T-cell (primary cell): ENCODE measurements at regions not wholly inside any gene's neighbourhood (a gene's known extent, or its start where the extent isn't known, plus 50 kb on each side); places are given as distances from the start of the nearest gene placed in this dataset.

Experiments
- ATAC-seq, 4 experiments: fragments of 200-7000 bp in 3 of 4; fragments of 150-1000 bp in 1 of 4; cut with Tn5 transposase; replicated peaks in 1 of 4; 1 replicate in 3 of 4; 2 replicates in 1 of 4; pipeline ENCODE4 v1.10.0; 2021; ENCODE audit warnings: moderate library complexity in 3 of 4, mild to moderate bottlenecking in 2 of 4, moderate number of reproducible peaks in 1 of 4
- CTCF ChIA-PET, 2 donors: fragments of 300-600 bp; sonication (Branson Sonifier 250); formaldehyde crosslinking; loops; one replicate each; lab custom pipeline; 2022; ENCODE audit warnings: antibody characterized with exemption in 2 of 2; lab: Charles Lee
- POLR2A ChIA-PET, 2 donors: fragments of 300-600 bp; sonication (Branson Sonifier 250); formaldehyde crosslinking; loops; one replicate each; lab custom pipeline; 2022; ENCODE audit warnings: antibody characterized with exemption in 2 of 2; lab: Charles Lee
- DNase-seq, 35 experiments: peaks; one replicate each; pipeline versions ENCODE4 v3.0.0 to v3.0.0-alpha.2; 2013 to 2023
- H3K27ac ChIP-seq: one replicate; pipeline ENCODE4 v1.5.1; 2013; ENCODE audit warnings: low read length
- H3K27me3 ChIP-seq, 2 experiments: replicated peaks in 1 of 2; 1 replicate in 1 of 2; 2 replicates in 1 of 2; pipeline versions ENCODE4 v1.6.1 to v1.7.0; 2013; ENCODE audit warnings: low read length in 1 of 2, mixed read lengths in 1 of 2; ENCODE audit not compliant: control insufficient read depth in 2 of 2, insufficient read depth in 2 of 2; ENCODE audit errors: extremely low read depth in 1 of 2
- H3K36me3 ChIP-seq, 2 donors: 1 replicate in 1 of 2; 2 replicates in 1 of 2; pipeline versions ENCODE4 v1.6.1 to v1.7.0; 2013; ENCODE audit warnings: low read length in 1 of 2; ENCODE audit not compliant: control insufficient read depth in 2 of 2, insufficient read depth in 1 of 2; ENCODE audit errors: extremely low read depth in 1 of 2
- H3K4me1 ChIP-seq, 2 experiments: 1 replicate in 1 of 2; 2 replicates in 1 of 2; pipeline versions ENCODE4 v1.6.1 to v1.7.0; 2013; ENCODE audit warnings: low read length in 2 of 2, mixed read lengths in 1 of 2; ENCODE audit not compliant: insufficient read depth in 2 of 2, control insufficient read depth in 1 of 2; ENCODE audit errors: extremely low read depth in 1 of 2
- H3K4me3 ChIP-seq, 2 donors: 1 replicate in 1 of 2; 2 replicates in 1 of 2; pipeline versions ENCODE4 v1.5.1 to v1.7.0; 2013; ENCODE audit warnings: mild to moderate bottlenecking in 2 of 2, low read length in 1 of 2, moderate library complexity in 1 of 2; ENCODE audit not compliant: control insufficient read depth in 1 of 2; ENCODE audit errors: extremely low read depth in 1 of 2
- H3K9me3 ChIP-seq: 2 replicates; pipeline ENCODE4 v1.7.0; 2013
- H3K27ac Mint-ChIP-seq, 2 donors: one replicate each; pipeline ENCODE4 v1.8.0; 2020 to 2021; ENCODE audit warnings: mild to moderate bottlenecking in 2 of 2, mixed read lengths in 2 of 2
- H3K27me3 Mint-ChIP-seq, 2 donors: one replicate each; pipeline ENCODE4 v1.8.0; 2021 to 2022; ENCODE audit warnings: mixed read lengths in 2 of 2
- H3K36me3 Mint-ChIP-seq: one replicate; pipeline ENCODE4 v1.8.0; 2021; ENCODE audit warnings: mixed read lengths
- H3K4me1 Mint-ChIP-seq, 3 donors: one replicate each; pipeline ENCODE4 v1.8.0; 2020 to 2022; ENCODE audit warnings: mixed read lengths in 3 of 3, mild to moderate bottlenecking in 1 of 3
- H3K4me3 Mint-ChIP-seq, 3 donors: one replicate each; pipeline ENCODE4 v1.8.0; 2020 to 2022; ENCODE audit warnings: mild to moderate bottlenecking in 3 of 3, mixed read lengths in 3 of 3, moderate library complexity in 3 of 3
- H3K9me3 Mint-ChIP-seq, 3 donors: one replicate each; pipeline ENCODE4 v1.8.0; 2020 to 2022; ENCODE audit warnings: mixed read lengths in 3 of 3
- WGBS: methylation state at CpG from one replicate; pipeline ENCODE4 v1.1.5; 2013; ENCODE audit warnings: missing lambda C conversion rate; ENCODE audit not compliant: insufficient coverage; 5-methylcytosine and 5-hydroxymethylcytosine counted together

- ChIA-PET POLR2A (no interaction called here), CTCF (no interaction called here)
- no CpG with 5 or more reads among the region's 3 CpGs for WGBS
- Mint-ChIP-seq H3K36me3 (no peaks in the 10 kb centered on the region), H3K27me3 (no peaks in the 10 kb centered on the region), H3K9me3 (peaks cover 0 to 8% (median 0%) of the 10 kb centered on the region in 3 donors), H3K27ac (no peak overlapping the region), H3K4me1 (no peaks in the 10 kb centered on the region), H3K4me3 (no peak overlapping the region)
- H3K36me3 ChIP-seq: no peaks in the 10 kb centered on the region
- DNase-seq: no peak
- no peak overlapping the region for H3K4me3 ChIP-seq
- H3K27me3 ChIP-seq: no peaks in the 10 kb centered on the region
- ATAC-seq: no peak
- no peaks in the 10 kb centered on the region for H3K9me3 ChIP-seq
- H3K27ac ChIP-seq: no peak overlapping the region
- no peaks in the 10 kb centered on the region for H3K4me1 ChIP-seq
Measured at GRCh38 chr12:126210448-126210847, 1145.2 kb downstream of the AACS start.

GRCh38 chr12:126212824-126213223, 1147.6 kb downstream of the AACS start:
- ChIA-PET CTCF (no interaction called here), POLR2A (no interaction called here)
- Mint-ChIP-seq H3K9me3 (no peaks in the 10 kb centered on the region), H3K27ac (no peak overlapping the region), H3K36me3 (no peaks in the 10 kb centered on the region), H3K4me3 (no peak overlapping the region), H3K4me1 (no peaks in the 10 kb centered on the region), H3K27me3 (no peaks in the 10 kb centered on the region)
- no peak overlapping the region for H3K4me3 ChIP-seq
- WGBS: 100% methylated on average over 2 of the region's 7 CpGs
- H3K4me1 ChIP-seq: no peaks in the 10 kb centered on the region
- no peaks in the 10 kb centered on the region for H3K9me3 ChIP-seq
- no peaks in the 10 kb centered on the region for H3K27me3 ChIP-seq
- no peaks in the 10 kb centered on the region for H3K36me3 ChIP-seq
- DNase-seq (no peak), ATAC-seq (no peak)
- no peak overlapping the region for H3K27ac ChIP-seq

DNA sequence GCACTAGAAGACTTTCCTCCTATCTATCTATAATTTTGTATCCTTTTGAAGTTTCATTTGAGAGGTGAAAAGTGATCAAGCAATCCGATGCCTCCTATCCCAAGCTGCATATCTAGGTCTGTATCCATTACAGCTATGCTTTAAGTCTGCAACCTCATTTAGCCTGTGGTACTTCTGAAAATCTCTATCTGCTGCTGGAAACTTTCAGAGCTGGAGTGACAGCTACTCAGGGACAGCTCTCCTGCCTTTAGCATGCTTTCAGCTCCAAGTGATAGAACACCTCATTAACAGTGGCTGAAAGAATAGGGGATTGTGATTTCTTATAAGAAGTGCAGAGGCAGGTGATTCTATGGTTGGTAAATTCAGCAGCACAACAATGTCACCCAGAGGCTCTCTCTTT, 1153.5 kb downstream of the AACS start:
- ATAC-seq: no peak
- POLR2A ChIA-PET: no interaction called here
- Mint-ChIP-seq H3K27ac (no peak overlapping the region), H3K9me3 (no peaks in the 10 kb centered on the region), H3K36me3 (no peaks in the 10 kb centered on the region), H3K27me3 (no peaks in the 10 kb centered on the region), H3K4me3 (no peak overlapping the region), H3K4me1 (no peaks in the 10 kb centered on the region)
- H3K36me3 ChIP-seq: no peaks in the 10 kb centered on the region
- CTCF ChIA-PET: no interaction called here
- H3K4me3 ChIP-seq: no peak overlapping the region
- no peaks in the 10 kb centered on the region for H3K27me3 ChIP-seq
- WGBS: no CpG with 5 or more reads among the region's 1 CpG
- H3K4me1 ChIP-seq: no peaks in the 10 kb centered on the region
- DNase-seq: no peak
- H3K27ac ChIP-seq: no peak overlapping the region
- H3K9me3 ChIP-seq: no peaks in the 10 kb centered on the region

DNA sequence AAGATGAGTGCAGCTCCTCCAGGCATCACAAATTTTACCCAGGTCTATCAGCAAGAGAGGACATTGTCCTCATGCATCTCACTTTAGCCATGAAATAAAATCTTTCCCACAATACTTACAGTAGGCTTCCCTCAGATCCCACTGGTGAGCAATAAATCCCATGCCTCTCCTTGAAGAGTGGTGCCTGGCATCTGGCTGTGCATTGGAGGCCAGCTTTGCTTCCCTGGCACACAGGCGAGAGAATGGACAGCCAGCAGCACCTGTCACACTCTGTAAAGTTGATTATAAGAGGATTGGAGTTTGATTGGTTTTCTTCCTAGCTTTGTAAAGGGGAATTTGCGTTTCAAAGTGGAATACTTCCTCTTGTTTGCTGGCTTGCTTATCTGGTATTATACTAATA, 1153.9 kb downstream of the AACS start:
- Mint-ChIP-seq H3K4me3 (no peak overlapping the region), H3K27me3 (no peaks in the 10 kb centered on the region), H3K36me3 (no peaks in the 10 kb centered on the region), H3K27ac (no peak overlapping the region), H3K9me3 (peaks cover 0 to under 1% (median 0%) of the 10 kb centered on the region in 3 donors), H3K4me1 (no peaks in the 10 kb centered on the region)
- no peak overlapping the region for H3K27ac ChIP-seq
- POLR2A ChIA-PET: no interaction called here
- CTCF ChIA-PET: interaction anchor here in 1 of 2 donors (0.6 kb wide), 1 partner anchor 158 kb away, joined by 3 read pairs; no protein-coding TSS in a partner anchor
- H3K36me3 ChIP-seq: no peaks in the 10 kb centered on the region
- no peak overlapping the region for H3K4me3 ChIP-seq
- ATAC-seq: no peak
- H3K9me3 ChIP-seq: no peaks in the 10 kb centered on the region
- WGBS: no CpG with 5 or more reads among the region's 2 CpGs
- H3K4me1 ChIP-seq: no peaks in the 10 kb centered on the region
- no peaks in the 10 kb centered on the region for H3K27me3 ChIP-seq
- no peak for DNase-seq

- Histone ChIP-seq H3K9me3 (no peaks in the 10 kb centered on the region), H3K27me3 (no peaks in the 10 kb centered on the region), H3K4me3 (no peak overlapping the region), H3K27ac (no peak overlapping the region), H3K4me1 (no peaks in the 10 kb centered on the region), H3K36me3 (no peaks in the 10 kb centered on the region)
- Mint-ChIP-seq H3K36me3 (no peaks in the 10 kb centered on the region), H3K27me3 (no peaks in the 10 kb centered on the region), H3K4me3 (no peak overlapping the region), H3K9me3 (peaks cover 0 to 2% (median 0%) of the 10 kb centered on the region in 3 donors), H3K27ac (no peak overlapping the region), H3K4me1 (no peaks in the 10 kb centered on the region)
- ATAC-seq (no peak), DNase-seq (no peak)
- ChIA-PET POLR2A (no interaction called here), CTCF (interaction anchor here in 1 of 2 donors (0.6 kb wide), 1 partner anchor 158 kb away, joined by 3 read pairs; no protein-coding TSS in a partner anchor)
- WGBS: 49% methylated on average over 3 of the region's 6 CpGs
Measured at GRCh38 chr12:126219654-126220279, 1154.5 kb downstream of the AACS start.

GRCh38 chr12:126224032-126224431, 1158.8 kb downstream of the AACS start:
- H3K36me3 ChIP-seq: no peaks in the 10 kb centered on the region
- no peaks in the 10 kb centered on the region for H3K27me3 Mint-ChIP-seq
- no peak overlapping the region for H3K4me3 Mint-ChIP-seq
- H3K36me3 Mint-ChIP-seq: no peaks in the 10 kb centered on the region
- ATAC-seq: no peak
- 100% methylated on average over 1 of the region's 3 CpGs for WGBS
- H3K27ac Mint-ChIP-seq: no peak overlapping the region
- H3K9me3 ChIP-seq: no peaks in the 10 kb centered on the region
- no peak for DNase-seq
- H3K4me1 Mint-ChIP-seq: no peaks in the 10 kb centered on the region
- peaks cover 4 to 10% (median 10%) of the 10 kb centered on the region in 3 donors for H3K9me3 Mint-ChIP-seq
- H3K4me1 ChIP-seq: no peaks in the 10 kb centered on the region
- no peaks in the 10 kb centered on the region for H3K27me3 ChIP-seq
- no peak overlapping the region for H3K27ac ChIP-seq
- CTCF ChIA-PET: no interaction called here
- no peak overlapping the region for H3K4me3 ChIP-seq
- POLR2A ChIA-PET: no interaction called here
